ENCODE measurements at regions not wholly inside any gene's neighbourhood (a gene's known extent, or its start where the extent isn't known, plus 50 kb on each side); places are given as distances from the start of the nearest gene placed in this dataset.
"Not testable (repeated sequence)": the region's sequence is repeated elsewhere in the genome, so short reads cannot be mapped to it uniquely, and the experiment has no call there.

DNA sequence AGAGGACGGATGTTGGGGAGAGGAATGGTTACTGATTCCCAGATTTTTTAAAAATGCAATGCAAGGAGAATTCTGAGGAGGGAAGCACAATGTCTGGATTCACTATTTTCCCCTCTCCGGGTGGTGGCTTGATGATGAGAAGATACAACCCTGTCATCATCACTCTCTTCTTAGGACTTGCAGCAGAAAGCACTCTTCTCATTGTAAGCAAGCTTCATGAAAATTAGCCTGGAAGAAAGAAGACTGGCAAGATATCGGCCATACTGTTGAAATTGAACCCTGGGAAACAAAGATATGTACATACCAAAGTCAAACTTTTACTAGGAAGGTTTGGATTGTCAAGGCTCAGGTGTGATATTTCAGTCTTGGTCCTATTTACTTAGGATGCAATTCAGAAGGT, 195.7 kb downstream of the EDN1 start:
- H3K27me3 Mint-ChIP-seq (ENCODE audit: insufficient read depth, unreplicated experiment): no peaks in the 10 kb centered on the region
- H3K36me3 Mint-ChIP-seq (ENCODE audit: insufficient read depth, unreplicated experiment): no peaks in the 10 kb centered on the region
- BruUV-seq (replicated peaks): no TSS peak
- no peaks in the 10 kb centered on the region for H3K27me3 ChIP-seq (replicated peaks; ENCODE audit: control insufficient read depth, insufficient read depth, low read length)
- no peaks in the 10 kb centered on the region for H3K36me3 ChIP-seq (ENCODE audit: control insufficient read depth, insufficient read depth, low read length)
- peaks cover 44% of the 10 kb centered on the region for H3K4me1 ChIP-seq
- POLR2A ChIA-PET: no interaction called here
- peaks cover 30% of the 10 kb centered on the region for H3K9me3 Mint-ChIP-seq (ENCODE audit: unreplicated experiment)
- H3K4me3 Mint-ChIP-seq (ENCODE audit: unreplicated experiment): no peak overlapping the region
- TF ChIP-seq, protein P1, sequence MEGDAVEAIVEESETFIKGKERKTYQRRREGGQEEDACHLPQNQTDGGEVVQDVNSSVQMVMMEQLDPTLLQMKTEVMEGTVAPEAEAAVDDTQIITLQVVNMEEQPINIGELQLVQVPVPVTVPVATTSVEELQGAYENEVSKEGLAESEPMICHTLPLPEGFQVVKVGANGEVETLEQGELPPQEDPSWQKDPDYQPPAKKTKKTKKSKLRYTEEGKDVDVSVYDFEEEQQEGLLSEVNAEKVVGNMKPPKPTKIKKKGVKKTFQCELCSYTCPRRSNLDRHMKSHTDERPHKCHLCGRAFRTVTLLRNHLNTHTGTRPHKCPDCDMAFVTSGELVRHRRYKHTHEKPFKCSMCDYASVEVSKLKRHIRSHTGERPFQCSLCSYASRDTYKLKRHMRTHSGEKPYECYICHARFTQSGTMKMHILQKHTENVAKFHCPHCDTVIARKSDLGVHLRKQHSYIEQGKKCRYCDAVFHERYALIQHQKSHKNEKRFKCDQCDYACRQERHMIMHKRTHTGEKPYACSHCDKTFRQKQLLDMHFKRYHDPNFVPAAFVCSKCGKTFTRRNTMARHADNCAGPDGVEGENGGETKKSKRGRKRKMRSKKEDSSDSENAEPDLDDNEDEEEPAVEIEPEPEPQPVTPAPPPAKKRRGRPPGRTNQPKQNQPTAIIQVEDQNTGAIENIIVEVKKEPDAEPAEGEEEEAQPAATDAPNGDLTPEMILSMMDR (IDR thresholded peaks at IDR 0.05; ENCODE audit: insufficient read depth in 1 of 2, low read depth in 1 of 2, low read length in 1 of 2, severe bottlenecking in 1 of 2, unreplicated experiment in 1 of 2): no peak
- no peaks in the 10 kb centered on the region for H3K9me3 ChIP-seq
- intact Hi-C loops (cut with micrococcal nuclease; ENCODE audit: unreplicated experiment): loop anchor here (2.0 kb wide), 2 partner anchors 117 to 121 kb away; no protein-coding TSS in a partner anchor
- peaks cover 42% of the 10 kb centered on the region for H3K4me1 Mint-ChIP-seq (ENCODE audit: low read depth, unreplicated experiment)
- no peak overlapping the region for H3K27ac Mint-ChIP-seq (ENCODE audit: unreplicated experiment)
- no peak for DNase-seq
- no peak overlapping the region for H3K4me3 ChIP-seq (ENCODE audit: low read depth, low read length)
- CTCF ChIA-PET: no interaction called here

DNA sequence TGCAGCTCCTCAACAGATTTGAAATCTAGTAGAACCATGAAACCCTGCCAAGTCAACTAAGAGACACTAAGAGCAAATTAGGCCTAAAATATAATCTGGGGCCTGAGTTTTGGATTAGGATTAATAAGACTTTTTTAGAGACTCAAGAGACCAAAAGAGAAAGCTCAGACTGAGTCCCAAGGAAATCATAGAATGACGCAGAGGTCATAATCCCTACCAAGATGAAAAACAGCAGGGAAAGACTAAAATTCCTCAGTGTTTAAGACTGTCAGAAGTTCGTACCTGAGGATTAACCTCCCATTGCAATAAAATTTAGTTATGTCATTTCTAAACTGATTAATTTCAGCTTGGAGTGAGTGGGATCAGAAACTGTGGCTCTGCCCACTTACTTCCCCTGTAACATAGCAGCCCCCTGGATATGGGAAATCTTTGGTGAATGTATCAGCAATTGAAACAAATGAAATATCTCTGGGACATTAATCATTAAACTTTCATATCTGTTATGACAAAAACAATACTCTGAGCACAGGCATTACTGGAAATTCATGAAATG, 200.3 kb downstream of the EDN1 start:
- BruUV-seq (replicated peaks): no TSS peak
- Histone ChIP-seq H3K4me1 (peaks cover 14% of the 10 kb centered on the region), H3K27me3 (replicated peaks; ENCODE audit: control insufficient read depth, insufficient read depth, low read length) (no peaks in the 10 kb centered on the region), H3K36me3 (ENCODE audit: control insufficient read depth, insufficient read depth, low read length) (no peaks in the 10 kb centered on the region; the same call in 1 of the 2 replicates), H3K9me3 (peaks cover 4% of the 10 kb centered on the region; the same call in 1 of the 2 replicates), H3K4me3 (ENCODE audit: low read depth, low read length) (no peak overlapping the region)
- no peak overlapping the region for H3K4me3 Mint-ChIP-seq (ENCODE audit: unreplicated experiment)
- no peak for DNase-seq
- no peaks in the 10 kb centered on the region for H3K27me3 Mint-ChIP-seq (ENCODE audit: insufficient read depth, unreplicated experiment)
- H3K9me3 Mint-ChIP-seq (ENCODE audit: unreplicated experiment): peaks cover 29% of the 10 kb centered on the region
- no peak overlapping the region for H3K27ac Mint-ChIP-seq (ENCODE audit: unreplicated experiment)
- H3K36me3 Mint-ChIP-seq (ENCODE audit: insufficient read depth, unreplicated experiment): no peaks in the 10 kb centered on the region
- ChIA-PET CTCF (no interaction called here), POLR2A (no interaction called here)
- TF ChIP-seq, protein P1 (IDR thresholded peaks at IDR 0.05; ENCODE audit: insufficient read depth in 1 of 2, low read depth in 1 of 2, low read length in 1 of 2, severe bottlenecking in 1 of 2, unreplicated experiment in 1 of 2): no peak
- H3K4me1 Mint-ChIP-seq (ENCODE audit: low read depth, unreplicated experiment): peaks cover 12% of the 10 kb centered on the region
- intact Hi-C loops (cut with micrococcal nuclease; ENCODE audit: unreplicated experiment): no loop called here

DNA sequence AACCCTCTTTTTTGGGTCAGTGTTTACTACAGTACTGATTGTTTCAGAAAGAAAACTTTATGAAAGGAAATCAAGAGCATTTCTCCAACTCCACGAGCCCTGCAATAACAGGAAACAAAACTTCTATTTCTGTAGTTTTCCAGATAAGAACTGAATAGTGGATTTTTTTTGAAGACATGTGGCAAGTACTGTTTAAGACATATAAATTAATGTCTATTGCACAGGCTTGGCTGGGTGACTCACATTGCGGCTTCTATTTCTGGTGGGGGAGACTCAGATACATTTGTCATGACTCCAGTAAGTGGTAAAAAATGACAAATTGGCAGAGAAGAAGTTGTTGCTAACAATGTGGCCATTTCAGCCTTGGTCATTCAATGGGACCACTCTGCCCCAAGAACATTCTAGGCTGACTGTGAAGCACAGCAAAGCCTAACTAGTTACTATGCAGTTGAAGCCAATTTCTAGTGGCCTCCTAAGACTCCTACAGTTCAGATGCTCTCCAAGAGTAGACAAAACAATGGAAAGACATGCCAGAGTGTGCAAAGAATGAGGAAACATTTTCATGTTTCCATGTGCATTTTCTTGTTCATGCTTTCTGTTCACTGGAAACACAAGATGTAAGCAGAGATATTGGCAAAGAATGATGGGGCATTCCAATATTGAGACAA, 200.9 kb downstream of the EDN1 start:
- H3K36me3 ChIP-seq (ENCODE audit: control insufficient read depth, insufficient read depth, low read length): no peaks in the 10 kb centered on the region; the same call in 1 of the 2 replicates
- H3K4me1 ChIP-seq: peaks cover 9% of the 10 kb centered on the region; the same call in 1 of the 2 replicates
- no peak overlapping the region for H3K4me3 ChIP-seq (ENCODE audit: low read depth, low read length)
- H3K27me3 ChIP-seq (replicated peaks; ENCODE audit: control insufficient read depth, insufficient read depth, low read length): no peaks in the 10 kb centered on the region
- Mint-ChIP-seq H3K27ac (ENCODE audit: unreplicated experiment) (no peak overlapping the region), H3K4me3 (ENCODE audit: unreplicated experiment) (no peak overlapping the region), H3K27me3 (ENCODE audit: insufficient read depth, unreplicated experiment) (no peaks in the 10 kb centered on the region), H3K9me3 (ENCODE audit: unreplicated experiment) (peaks cover 29% of the 10 kb centered on the region), H3K4me1 (ENCODE audit: low read depth, unreplicated experiment) (peaks cover 6% of the 10 kb centered on the region), H3K36me3 (ENCODE audit: insufficient read depth, unreplicated experiment) (no peaks in the 10 kb centered on the region)
- intact Hi-C loops (cut with micrococcal nuclease; ENCODE audit: unreplicated experiment): no loop called here
- peaks cover 4% of the 10 kb centered on the region; the same call in 1 of the 2 replicates for H3K9me3 ChIP-seq
- POLR2A ChIA-PET: no interaction called here
- CTCF ChIA-PET: no interaction called here
- TF ChIP-seq, protein P1 (IDR thresholded peaks at IDR 0.05; ENCODE audit: insufficient read depth in 1 of 2, low read depth in 1 of 2, low read length in 1 of 2, severe bottlenecking in 1 of 2, unreplicated experiment in 1 of 2): no peak
- DNase-seq: no peak
- BruUV-seq (replicated peaks): no TSS peak

DNA sequence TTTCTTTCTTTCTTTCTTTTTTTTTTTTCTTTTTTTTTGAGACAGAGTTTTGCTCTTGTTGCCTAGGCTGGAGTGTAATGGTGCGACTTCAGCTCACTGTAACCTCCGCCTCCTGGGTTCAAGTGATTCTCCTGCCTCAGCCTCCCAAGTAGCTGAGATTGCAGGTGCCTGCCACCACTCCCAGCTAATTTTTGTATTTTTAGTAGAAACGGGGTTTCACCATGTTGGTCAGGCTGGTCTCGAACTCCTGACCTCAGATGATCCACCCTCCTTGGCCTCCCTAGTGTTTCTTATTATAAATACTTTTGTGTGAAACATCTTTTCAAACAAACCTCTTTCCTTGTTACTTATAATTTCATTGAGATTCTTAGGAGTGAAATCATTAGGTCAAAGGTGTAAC, 202.8 kb downstream of the EDN1 start:
- H3K27ac Mint-ChIP-seq (ENCODE audit: unreplicated experiment); DNase-seq; H3K27me3 Mint-ChIP-seq (ENCODE audit: insufficient read depth, unreplicated experiment); H3K9me3 ChIP-seq; H3K4me3 ChIP-seq (ENCODE audit: low read depth, low read length); H3K36me3 Mint-ChIP-seq (ENCODE audit: insufficient read depth, unreplicated experiment); H3K4me1 ChIP-seq; H3K4me1 Mint-ChIP-seq (ENCODE audit: low read depth, unreplicated experiment); H3K27me3 ChIP-seq (replicated peaks; ENCODE audit: control insufficient read depth, insufficient read depth, low read length); H3K36me3 ChIP-seq (ENCODE audit: control insufficient read depth, insufficient read depth, low read length); intact Hi-C loops (cut with micrococcal nuclease; ENCODE audit: unreplicated experiment); BruUV-seq (replicated peaks); H3K4me3 Mint-ChIP-seq (ENCODE audit: unreplicated experiment): not testable (repeated sequence)
- H3K9me3 Mint-ChIP-seq (ENCODE audit: unreplicated experiment): peaks cover 19% of the 10 kb centered on the region
- POLR2A ChIA-PET: interaction anchor here (0.7 kb wide), 1 partner anchor 123 kb away, joined by 13 read pairs; no protein-coding TSS in a partner anchor
- CTCF ChIA-PET: interaction anchor here (0.7 kb wide), 1 partner anchor 204 kb away, joined by 3 read pairs; no protein-coding TSS in a partner anchor
